HL-60 (cell line): ENCODE measurements at regions not wholly inside any gene's neighbourhood (a gene's known extent, or its start where the extent isn't known, plus 50 kb on each side); places are given as distances from the start of the nearest gene placed in this dataset.

ENCODE experiments used
- POLR2AphosphoS5 ChIP-seq: IDR thresholded peaks from 2 replicates; pipeline ENCODE4 v1.6.1; 2012; ENCODE audit warnings: low read depth
- TF ChIP-seq, protein P1 (sequence below): IDR thresholded peaks from one replicate; pipeline ENCODE4 v1.5.1; 2011; ENCODE audit warnings: low read length, control low read depth, inconsistent platforms; ENCODE audit not compliant: insufficient read depth

DNA sequence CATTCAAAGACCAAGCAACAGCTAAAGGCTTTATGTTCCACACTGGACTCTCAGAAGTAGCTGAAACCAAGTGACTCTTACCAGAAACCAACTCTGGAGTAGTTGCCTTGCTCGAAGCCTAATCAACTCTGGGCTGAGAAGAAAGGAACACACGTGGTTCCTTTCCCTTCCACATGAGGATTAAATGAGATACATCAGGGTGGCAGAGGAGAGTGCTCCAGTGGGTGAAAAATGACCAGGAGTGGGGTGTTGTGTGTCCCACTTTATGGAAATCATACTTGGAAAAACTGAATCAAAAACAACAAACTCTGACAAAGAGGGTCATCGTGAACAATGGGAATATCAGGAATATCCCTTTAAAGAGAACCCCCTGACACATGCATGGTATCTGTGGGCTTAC lies 234.2 kb upstream of the ASIC2 start:
- TF ChIP-seq, protein P1, sequence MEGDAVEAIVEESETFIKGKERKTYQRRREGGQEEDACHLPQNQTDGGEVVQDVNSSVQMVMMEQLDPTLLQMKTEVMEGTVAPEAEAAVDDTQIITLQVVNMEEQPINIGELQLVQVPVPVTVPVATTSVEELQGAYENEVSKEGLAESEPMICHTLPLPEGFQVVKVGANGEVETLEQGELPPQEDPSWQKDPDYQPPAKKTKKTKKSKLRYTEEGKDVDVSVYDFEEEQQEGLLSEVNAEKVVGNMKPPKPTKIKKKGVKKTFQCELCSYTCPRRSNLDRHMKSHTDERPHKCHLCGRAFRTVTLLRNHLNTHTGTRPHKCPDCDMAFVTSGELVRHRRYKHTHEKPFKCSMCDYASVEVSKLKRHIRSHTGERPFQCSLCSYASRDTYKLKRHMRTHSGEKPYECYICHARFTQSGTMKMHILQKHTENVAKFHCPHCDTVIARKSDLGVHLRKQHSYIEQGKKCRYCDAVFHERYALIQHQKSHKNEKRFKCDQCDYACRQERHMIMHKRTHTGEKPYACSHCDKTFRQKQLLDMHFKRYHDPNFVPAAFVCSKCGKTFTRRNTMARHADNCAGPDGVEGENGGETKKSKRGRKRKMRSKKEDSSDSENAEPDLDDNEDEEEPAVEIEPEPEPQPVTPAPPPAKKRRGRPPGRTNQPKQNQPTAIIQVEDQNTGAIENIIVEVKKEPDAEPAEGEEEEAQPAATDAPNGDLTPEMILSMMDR, result no peak
- TF ChIP-seq POLR2AphosphoS5, result no peak
